ENCODE measurements at regions not wholly inside any gene's neighbourhood (a gene's known extent, or its start where the extent isn't known, plus 50 kb on each side); places are given as distances from the start of the nearest gene placed in this dataset.
"Not testable (repeated sequence)": the region's sequence is repeated elsewhere in the genome, so short reads cannot be mapped to it uniquely, and the experiment has no call there.

DNA sequence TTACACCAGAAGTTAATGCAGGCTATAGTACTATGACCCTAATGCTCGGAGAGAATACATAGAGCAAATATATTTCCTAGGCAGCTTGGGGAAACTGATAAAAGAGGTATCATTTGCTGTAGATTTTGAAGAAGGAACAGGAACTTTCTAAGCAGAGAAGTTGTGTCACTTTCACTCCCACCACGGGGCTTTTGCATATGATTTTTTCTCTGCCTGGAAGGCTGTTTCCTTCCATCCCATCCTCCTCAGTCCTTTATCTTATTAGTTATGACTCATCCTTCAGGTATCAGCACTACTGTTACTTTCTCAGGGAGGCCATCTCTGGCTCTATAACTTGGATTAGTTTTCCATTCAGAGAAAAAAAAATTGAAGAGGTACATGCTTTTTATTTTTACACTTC is 2006.1 kb upstream of the WWC1 start:
- TF ChIP-seq POLR2A (IDR thresholded peaks at IDR 0.05; ENCODE audit: extremely low read depth, insufficient read length) (no peak), MYC (IDR thresholded peaks at IDR 0.05; ENCODE audit: low read depth, low read length) (no peak)
- TF ChIP-seq, protein P1, sequence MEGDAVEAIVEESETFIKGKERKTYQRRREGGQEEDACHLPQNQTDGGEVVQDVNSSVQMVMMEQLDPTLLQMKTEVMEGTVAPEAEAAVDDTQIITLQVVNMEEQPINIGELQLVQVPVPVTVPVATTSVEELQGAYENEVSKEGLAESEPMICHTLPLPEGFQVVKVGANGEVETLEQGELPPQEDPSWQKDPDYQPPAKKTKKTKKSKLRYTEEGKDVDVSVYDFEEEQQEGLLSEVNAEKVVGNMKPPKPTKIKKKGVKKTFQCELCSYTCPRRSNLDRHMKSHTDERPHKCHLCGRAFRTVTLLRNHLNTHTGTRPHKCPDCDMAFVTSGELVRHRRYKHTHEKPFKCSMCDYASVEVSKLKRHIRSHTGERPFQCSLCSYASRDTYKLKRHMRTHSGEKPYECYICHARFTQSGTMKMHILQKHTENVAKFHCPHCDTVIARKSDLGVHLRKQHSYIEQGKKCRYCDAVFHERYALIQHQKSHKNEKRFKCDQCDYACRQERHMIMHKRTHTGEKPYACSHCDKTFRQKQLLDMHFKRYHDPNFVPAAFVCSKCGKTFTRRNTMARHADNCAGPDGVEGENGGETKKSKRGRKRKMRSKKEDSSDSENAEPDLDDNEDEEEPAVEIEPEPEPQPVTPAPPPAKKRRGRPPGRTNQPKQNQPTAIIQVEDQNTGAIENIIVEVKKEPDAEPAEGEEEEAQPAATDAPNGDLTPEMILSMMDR (IDR thresholded peaks at IDR 0.05; ENCODE audit: low read depth, low read length): no peak
- TF ChIP-seq, protein P2, sequence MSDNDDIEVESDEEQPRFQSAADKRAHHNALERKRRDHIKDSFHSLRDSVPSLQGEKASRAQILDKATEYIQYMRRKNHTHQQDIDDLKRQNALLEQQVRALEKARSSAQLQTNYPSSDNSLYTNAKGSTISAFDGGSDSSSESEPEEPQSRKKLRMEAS (IDR thresholded peaks at IDR 0.05; ENCODE audit: low read depth, low read length): no peak
- no peak for DNase-seq (ENCODE audit: low read depth)
- H3K4me3 ChIP-seq (ENCODE audit: low read depth, low read length): no peak overlapping the region

DNA sequence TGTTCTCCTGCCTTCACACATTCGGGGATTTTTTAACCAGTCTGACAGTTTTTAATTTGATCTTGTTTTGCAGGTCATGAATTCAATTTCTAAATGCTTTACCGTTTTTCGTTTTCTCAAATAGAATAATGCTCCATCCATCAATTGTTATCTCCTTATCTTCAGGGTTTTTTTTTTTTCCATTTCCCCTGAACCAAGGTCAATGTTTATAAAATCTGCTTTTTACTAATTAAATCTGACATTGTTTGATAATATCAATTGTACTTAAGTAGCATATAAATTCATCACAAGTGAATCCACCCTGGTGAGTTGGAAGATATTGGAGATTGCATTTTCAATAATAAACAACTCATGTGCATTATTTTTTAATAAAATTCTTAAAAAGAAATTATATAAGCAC is 2004.6 kb upstream of the WWC1 start:
- TF ChIP-seq, protein P2 (IDR thresholded peaks at IDR 0.05; ENCODE audit: low read depth, low read length): no peak
- TF ChIP-seq, protein P1 (IDR thresholded peaks at IDR 0.05; ENCODE audit: low read depth, low read length): no peak
- TF ChIP-seq MYC (IDR thresholded peaks at IDR 0.05; ENCODE audit: low read depth, low read length): no peak
- no peak for TF ChIP-seq POLR2A (IDR thresholded peaks at IDR 0.05; ENCODE audit: extremely low read depth, insufficient read length)
- DNase-seq (ENCODE audit: low read depth): no peak

DNA sequence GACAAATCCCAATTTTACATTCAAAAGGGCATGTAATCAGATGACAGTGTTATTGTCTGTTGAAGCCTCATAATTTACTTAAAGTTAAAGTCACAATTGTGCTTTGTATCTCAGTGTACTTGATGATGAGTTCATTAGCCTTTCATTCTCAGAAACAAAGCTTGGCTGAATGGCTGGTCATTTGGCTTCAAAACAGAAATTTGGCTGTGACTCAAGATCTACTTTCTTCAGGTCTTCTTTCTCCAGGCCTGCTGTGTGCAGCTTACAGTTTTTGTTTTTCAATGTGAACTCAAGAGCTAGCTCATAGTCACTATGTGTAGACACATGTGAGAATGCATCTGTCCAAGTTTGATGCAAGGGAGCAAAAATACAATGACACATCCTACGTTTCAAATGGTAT is 2003.6 kb upstream of the WWC1 start:
- TF ChIP-seq, protein P1 (IDR thresholded peaks at IDR 0.05; ENCODE audit: low read depth, low read length): no peak
- TF ChIP-seq, protein P2 (IDR thresholded peaks at IDR 0.05; ENCODE audit: low read depth, low read length): no peak
- TF ChIP-seq POLR2A (IDR thresholded peaks at IDR 0.05; ENCODE audit: extremely low read depth, insufficient read length) (no peak), MYC (IDR thresholded peaks at IDR 0.05; ENCODE audit: low read depth, low read length) (no peak)
- no peak overlapping the region for H3K4me3 ChIP-seq (ENCODE audit: low read depth, low read length)
- DNase-seq (ENCODE audit: low read depth): no peak

More for the DNA sequence above, 2004.6 kb upstream of the WWC1 start:
- no peak overlapping the region for H3K4me3 ChIP-seq (ENCODE audit: low read depth, low read length)

DNA sequence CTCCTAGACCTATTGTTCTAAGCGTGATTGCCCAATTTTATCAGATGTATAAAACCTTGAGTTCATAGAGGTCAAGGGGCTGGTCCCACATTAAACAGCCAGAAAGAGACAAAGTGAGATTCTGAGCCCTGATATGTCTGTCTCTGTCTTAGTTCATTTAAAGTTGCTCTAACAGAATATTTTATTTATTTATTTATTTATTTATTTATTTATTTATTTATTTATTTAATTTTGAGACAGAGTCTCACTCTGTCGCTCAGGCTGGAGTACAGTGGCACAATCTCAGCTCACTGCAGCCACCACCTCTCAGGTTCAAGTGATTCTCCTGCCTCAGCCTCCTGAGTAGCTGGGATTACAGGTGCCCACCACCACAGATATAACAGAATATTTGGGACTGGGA is 1999.6 kb upstream of the WWC1 start:
- not testable (repeated sequence) for DNase-seq (ENCODE audit: low read depth)

DNA sequence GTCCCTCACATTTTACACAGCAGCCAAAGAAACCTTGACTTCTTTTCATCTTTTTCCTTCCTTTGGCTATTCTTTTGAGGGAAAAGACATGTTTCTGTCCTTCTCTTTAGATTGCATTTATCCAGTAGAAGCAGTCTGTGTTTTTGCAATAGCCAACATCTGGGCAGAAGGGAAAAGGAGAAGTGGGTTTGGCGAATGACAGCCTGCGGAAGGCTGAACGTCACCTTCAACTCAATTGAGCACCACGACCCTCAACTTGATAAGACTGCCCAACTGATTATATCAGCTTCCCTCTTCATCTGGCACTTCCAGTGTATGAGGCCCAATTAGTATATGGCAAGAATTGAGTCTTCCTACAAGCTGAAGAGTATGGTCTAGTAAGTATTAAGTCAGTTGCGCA is 1997.6 kb upstream of the WWC1 start:
- H3K4me3 ChIP-seq (ENCODE audit: low read depth, low read length): no peak overlapping the region

More for the DNA sequence above, 1999.6 kb upstream of the WWC1 start:
- H3K4me3 ChIP-seq (ENCODE audit: low read depth, low read length): not testable (repeated sequence)

DNA sequence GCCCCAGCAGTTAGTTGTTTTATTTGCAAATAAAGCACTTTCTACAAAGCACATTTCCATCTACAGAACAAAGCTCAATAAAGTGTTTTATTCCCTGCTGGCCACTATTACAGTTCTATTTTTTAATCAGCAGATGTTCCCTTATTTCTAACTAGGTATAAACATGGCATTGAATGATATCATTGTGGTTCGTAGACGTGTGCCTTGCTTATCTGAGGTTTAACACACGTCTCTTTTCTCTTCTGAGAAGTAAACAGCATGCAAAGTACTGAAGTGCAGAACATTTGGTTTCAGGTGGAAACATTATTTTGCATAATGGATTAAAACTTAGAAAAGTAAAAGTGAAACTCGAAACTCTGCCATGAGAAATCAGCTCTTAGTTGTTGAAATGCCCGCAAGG is 1989.3 kb upstream of the WWC1 start:
- no peak for DNase-seq (ENCODE audit: low read depth)
- H3K4me3 ChIP-seq (ENCODE audit: low read depth, low read length): no peak overlapping the region
- TF ChIP-seq POLR2A (IDR thresholded peaks at IDR 0.05; ENCODE audit: extremely low read depth, insufficient read length) (no peak), MYC (IDR thresholded peaks at IDR 0.05; ENCODE audit: low read depth, low read length) (no peak)
- TF ChIP-seq, protein P1 (IDR thresholded peaks at IDR 0.05; ENCODE audit: low read depth, low read length): no peak
- TF ChIP-seq, protein P2 (IDR thresholded peaks at IDR 0.05; ENCODE audit: low read depth, low read length): no peak

More for the DNA sequence above, 1997.6 kb upstream of the WWC1 start:
- peak; percentile 1 for DNase-seq (ENCODE audit: low read depth)
- TF ChIP-seq, protein P2 (IDR thresholded peaks at IDR 0.05; ENCODE audit: low read depth, low read length): no peak
- no peak for TF ChIP-seq POLR2A (IDR thresholded peaks at IDR 0.05; ENCODE audit: extremely low read depth, insufficient read length)
- TF ChIP-seq, protein P1 (IDR thresholded peaks at IDR 0.05; ENCODE audit: low read depth, low read length): no peak
- TF ChIP-seq MYC (IDR thresholded peaks at IDR 0.05; ENCODE audit: low read depth, low read length): no peak

Data from NB4 (cell line).